ENCODE measurements at regions not wholly inside any gene's neighbourhood (a gene's known extent, or its start where the extent isn't known, plus 50 kb on each side); places are given as distances from the start of the nearest gene placed in this dataset.

DNA sequence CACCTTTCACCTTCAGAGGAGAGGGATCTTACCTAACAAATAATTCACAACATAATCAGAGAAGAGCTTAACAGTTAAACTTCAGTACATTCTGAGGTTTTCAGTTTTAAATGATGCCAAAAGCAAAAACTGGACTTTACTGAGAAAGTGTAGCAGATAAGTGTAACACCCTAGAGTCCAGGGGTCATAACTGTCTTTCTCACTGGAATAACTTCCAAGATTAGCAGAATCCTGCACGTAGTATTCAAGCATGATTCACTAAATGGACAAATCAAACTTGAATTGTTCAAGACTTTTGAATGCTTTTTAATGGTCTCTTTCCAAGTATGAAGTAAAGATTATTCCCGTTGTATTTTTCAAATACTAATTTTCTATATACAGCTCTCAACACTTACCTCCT is 180.1 kb upstream of the NREP start:
- H3K4me3 ChIP-seq = no peak overlapping the region
- H3K36me3 ChIP-seq = no peaks in the 10 kb centered on the region
- H3K9me3 ChIP-seq = no peaks in the 10 kb centered on the region
- TF ChIP-seq, protein P1, sequence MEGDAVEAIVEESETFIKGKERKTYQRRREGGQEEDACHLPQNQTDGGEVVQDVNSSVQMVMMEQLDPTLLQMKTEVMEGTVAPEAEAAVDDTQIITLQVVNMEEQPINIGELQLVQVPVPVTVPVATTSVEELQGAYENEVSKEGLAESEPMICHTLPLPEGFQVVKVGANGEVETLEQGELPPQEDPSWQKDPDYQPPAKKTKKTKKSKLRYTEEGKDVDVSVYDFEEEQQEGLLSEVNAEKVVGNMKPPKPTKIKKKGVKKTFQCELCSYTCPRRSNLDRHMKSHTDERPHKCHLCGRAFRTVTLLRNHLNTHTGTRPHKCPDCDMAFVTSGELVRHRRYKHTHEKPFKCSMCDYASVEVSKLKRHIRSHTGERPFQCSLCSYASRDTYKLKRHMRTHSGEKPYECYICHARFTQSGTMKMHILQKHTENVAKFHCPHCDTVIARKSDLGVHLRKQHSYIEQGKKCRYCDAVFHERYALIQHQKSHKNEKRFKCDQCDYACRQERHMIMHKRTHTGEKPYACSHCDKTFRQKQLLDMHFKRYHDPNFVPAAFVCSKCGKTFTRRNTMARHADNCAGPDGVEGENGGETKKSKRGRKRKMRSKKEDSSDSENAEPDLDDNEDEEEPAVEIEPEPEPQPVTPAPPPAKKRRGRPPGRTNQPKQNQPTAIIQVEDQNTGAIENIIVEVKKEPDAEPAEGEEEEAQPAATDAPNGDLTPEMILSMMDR (IDR thresholded peaks at IDR 0.05) = no peak
- peaks cover 0 to 11% of the 10 kb centered on the region in 2 donors for H3K4me1 ChIP-seq
- no peak for DNase-seq (ENCODE audit: low spot score)
- no peaks in the 10 kb centered on the region for H3K27me3 ChIP-seq
- no peak overlapping the region for H3K27ac ChIP-seq

DNA sequence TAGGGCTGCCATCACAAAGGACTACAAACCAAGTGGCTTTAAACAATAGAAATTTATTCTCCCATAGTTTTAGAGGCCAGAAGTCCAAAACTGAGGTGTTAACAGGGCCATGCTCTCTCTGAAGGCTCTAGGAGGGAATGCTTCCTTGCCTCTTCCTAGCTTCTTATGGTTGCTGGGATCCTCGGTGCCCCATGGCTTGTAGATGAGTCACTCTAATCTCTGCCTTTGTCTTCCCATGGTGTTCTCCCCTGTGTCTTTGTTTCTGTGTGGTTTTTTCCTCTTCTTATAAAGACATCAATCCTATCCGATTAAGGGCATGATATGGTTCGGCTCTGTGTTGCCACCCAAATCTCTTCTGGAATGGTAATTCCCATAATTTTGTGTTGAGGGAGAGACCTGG is 178.8 kb upstream of the NREP start:
- TF ChIP-seq, protein P1 (IDR thresholded peaks at IDR 0.05) = no peak
- no peak for DNase-seq (ENCODE audit: low spot score)
- no peak overlapping the region for H3K27ac ChIP-seq
- no peaks in the 10 kb centered on the region for H3K27me3 ChIP-seq
- no peaks in the 10 kb centered on the region for H3K9me3 ChIP-seq
- no peak overlapping the region for H3K4me3 ChIP-seq
- H3K4me1 ChIP-seq = peaks cover 0 to 12% of the 10 kb centered on the region in 2 donors
- no peaks in the 10 kb centered on the region for H3K36me3 ChIP-seq

DNA sequence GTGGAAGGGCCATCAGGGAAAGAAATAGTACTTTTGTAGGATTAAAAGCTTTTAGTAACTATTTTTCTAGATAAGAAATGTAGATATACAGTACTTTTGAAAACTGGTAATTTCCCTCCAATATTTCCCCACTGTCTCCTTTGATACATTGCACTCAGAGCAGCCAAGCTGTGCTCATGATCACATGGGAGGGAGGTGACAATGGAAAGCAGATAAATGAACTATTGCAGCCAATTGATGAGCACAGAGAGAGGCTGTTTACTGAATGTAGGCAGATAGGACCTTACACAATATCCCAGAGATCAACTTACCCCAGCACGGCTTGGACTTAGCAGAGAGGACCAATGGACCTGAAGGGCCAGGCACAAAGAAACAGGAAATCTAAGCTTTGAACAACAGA is 178.0 kb upstream of the NREP start:
- no peaks in the 10 kb centered on the region for H3K27me3 ChIP-seq
- DNase-seq (ENCODE audit: low spot score) = no peak
- no peaks in the 10 kb centered on the region for H3K9me3 ChIP-seq
- no peak overlapping the region for H3K27ac ChIP-seq
- peaks cover 0 to 12% of the 10 kb centered on the region in 2 donors for H3K4me1 ChIP-seq
- H3K36me3 ChIP-seq = no peaks in the 10 kb centered on the region
- H3K4me3 ChIP-seq = no peak overlapping the region
- TF ChIP-seq, protein P1 (IDR thresholded peaks at IDR 0.05) = no peak

DNA sequence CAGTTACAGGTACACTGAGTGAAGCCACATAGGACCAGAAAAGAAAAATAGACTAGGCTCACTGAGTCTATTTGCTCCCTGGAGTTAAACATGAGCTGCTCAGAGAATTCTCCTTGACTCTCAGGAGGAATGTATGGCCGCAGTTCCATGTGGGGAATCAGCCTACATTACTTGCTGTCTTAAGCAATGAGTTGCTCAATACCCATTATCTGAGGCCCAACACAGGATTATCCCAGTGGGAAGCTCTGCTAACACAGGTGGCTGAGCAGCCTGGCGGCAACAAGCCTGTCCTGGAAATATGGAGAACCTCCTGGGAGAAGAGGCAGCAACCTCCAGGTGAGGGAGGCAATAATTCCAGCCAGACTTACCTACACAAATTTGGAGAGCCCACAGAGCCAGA is 177.5 kb upstream of the NREP start:
- H3K27me3 ChIP-seq = no peaks in the 10 kb centered on the region
- peaks cover 0 to 12% of the 10 kb centered on the region in 2 donors for H3K4me1 ChIP-seq
- no peaks in the 10 kb centered on the region for H3K9me3 ChIP-seq

DNA sequence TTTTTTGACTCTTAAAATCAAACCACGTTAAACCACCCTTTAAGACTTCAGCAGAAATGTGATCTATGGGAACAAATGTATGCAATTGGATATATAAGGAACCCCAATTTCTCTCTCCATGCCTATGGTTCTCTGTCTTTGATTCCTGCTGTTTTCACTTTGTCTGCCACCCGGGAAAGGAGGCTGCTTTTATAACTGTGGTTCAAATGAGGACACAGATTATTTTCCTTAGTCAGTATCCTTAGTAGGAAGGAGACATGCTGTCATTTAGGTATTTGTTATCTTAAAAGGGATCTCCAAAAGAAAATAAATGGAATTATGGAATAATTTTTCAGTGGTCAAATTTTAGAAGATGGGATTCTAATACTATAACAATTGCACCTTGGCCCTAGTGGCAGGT is 176.1 kb upstream of the NREP start:
- H3K4me3 ChIP-seq = no peak overlapping the region
- H3K36me3 ChIP-seq = no peaks in the 10 kb centered on the region
- DNase-seq (ENCODE audit: low spot score) = no peak
- peaks cover 0 to 12% of the 10 kb centered on the region in 2 donors for H3K4me1 ChIP-seq
- H3K27me3 ChIP-seq = no peaks in the 10 kb centered on the region
- TF ChIP-seq, protein P1 (IDR thresholded peaks at IDR 0.05) = no peak
- H3K27ac ChIP-seq = no peak overlapping the region
- no peaks in the 10 kb centered on the region for H3K9me3 ChIP-seq

More for the DNA sequence above, 177.5 kb upstream of the NREP start:
- no peak overlapping the region for H3K4me3 ChIP-seq
- DNase-seq (ENCODE audit: low spot score) = no peak
- H3K27ac ChIP-seq = no peak overlapping the region
- TF ChIP-seq, protein P1 (IDR thresholded peaks at IDR 0.05) = no peak
- H3K36me3 ChIP-seq = no peaks in the 10 kb centered on the region

DNA sequence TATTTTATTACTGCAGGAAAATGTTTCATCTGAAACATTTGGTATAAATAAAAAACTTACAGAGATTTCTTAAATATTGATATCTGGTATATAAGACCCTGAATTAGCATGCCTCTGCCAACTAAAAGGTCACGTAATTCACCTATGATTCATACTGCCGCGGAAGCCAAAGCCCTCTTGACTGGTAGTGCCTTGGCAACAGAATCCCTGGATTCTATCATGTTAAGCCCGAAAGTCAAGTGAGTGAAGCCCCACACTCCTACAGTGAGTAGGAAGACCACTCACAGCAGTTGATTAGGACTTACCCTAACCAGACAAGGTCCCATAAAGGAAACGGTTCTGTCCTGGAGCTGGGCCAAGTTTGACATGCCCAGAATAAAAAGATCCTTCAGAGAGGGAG is 175.6 kb upstream of the NREP start:
- Histone ChIP-seq H3K27me3 (no peaks in the 10 kb centered on the region), H3K4me1 (peaks cover 0 to 12% of the 10 kb centered on the region in 2 donors), H3K9me3 (no peaks in the 10 kb centered on the region), H3K36me3 (no peaks in the 10 kb centered on the region), H3K4me3 (no peak overlapping the region), H3K27ac (no peak overlapping the region)
- DNase-seq (ENCODE audit: low spot score) = no peak
- TF ChIP-seq, protein P1 (IDR thresholded peaks at IDR 0.05) = no peak

Measured in right atrium auricular region (tissue), 2 donors.